ENCODE measurements at regions not wholly inside any gene's neighbourhood (a gene's known extent, or its start where the extent isn't known, plus 50 kb on each side); places are given as distances from the start of the nearest gene placed in this dataset.

GRCh38 chr9:118568704-118569103 is 800.5 kb downstream of the BRINP1 start (continued):
- TF ChIP-seq PRDM15 (CRISPR knock-in tag; IDR thresholded peaks at IDR 0.05) = no peak
- no peak for TF ChIP-seq MAX (CRISPR knock-in tag; IDR thresholded peaks at IDR 0.05)
- TF ChIP-seq, protein P1, sequence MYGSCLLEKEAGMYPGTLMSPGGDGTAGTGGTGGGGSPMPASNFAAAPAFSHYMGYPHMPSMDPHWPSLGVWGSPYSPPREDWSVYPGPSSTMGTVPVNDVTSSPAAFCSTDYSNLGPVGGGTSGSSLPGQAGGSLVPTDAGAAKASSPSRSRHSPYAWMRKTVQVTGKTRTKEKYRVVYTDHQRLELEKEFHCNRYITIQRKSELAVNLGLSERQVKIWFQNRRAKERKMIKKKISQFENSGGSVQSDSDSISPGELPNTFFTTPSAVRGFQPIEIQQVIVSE (CRISPR knock-in tag; IDR thresholded peaks at IDR 0.05; ENCODE audit: borderline replicate concordance) = no peak
- no peak for TF ChIP-seq SOX15 (CRISPR knock-in tag; IDR thresholded peaks at IDR 0.05)
- TF ChIP-seq, protein P2, sequence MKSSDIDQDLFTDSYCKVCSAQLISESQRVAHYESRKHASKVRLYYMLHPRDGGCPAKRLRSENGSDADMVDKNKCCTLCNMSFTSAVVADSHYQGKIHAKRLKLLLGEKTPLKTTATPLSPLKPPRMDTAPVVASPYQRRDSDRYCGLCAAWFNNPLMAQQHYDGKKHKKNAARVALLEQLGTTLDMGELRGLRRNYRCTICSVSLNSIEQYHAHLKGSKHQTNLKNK (CRISPR knock-in tag; IDR thresholded peaks at IDR 0.05) = no peak
- TF ChIP-seq, protein P3, sequence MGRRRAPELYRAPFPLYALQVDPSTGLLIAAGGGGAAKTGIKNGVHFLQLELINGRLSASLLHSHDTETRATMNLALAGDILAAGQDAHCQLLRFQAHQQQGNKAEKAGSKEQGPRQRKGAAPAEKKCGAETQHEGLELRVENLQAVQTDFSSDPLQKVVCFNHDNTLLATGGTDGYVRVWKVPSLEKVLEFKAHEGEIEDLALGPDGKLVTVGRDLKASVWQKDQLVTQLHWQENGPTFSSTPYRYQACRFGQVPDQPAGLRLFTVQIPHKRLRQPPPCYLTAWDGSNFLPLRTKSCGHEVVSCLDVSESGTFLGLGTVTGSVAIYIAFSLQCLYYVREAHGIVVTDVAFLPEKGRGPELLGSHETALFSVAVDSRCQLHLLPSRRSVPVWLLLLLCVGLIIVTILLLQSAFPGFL (CRISPR knock-in tag; IDR thresholded peaks at IDR 0.05; ENCODE audit: borderline replicate concordance) = no peak
- TF ChIP-seq ZNF317 (CRISPR knock-in tag; IDR thresholded peaks at IDR 0.05; ENCODE audit: borderline replicate concordance, low read depth) = no peak

DNA sequence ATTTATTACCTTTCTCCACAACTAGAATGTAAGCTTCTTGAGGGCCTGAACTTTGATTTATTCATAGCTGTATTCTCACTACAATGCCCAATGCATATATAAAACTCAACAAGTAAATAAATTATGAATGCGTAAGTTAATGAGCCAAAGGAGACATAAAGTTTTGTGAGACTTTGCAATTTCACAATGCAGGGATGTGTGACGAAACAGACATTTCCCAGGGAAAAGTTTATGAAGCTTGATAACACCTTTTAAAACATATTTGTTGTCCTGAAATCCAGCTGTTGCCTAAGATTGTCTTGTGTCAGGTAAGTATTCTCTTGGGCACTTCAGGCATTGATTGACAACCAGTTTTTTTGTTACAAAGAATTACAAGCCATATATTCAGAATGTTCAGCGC is 800.1 kb downstream of the BRINP1 start:
- H3K4me3 Mint-ChIP-seq = no peak overlapping the region
- DNase-seq (ENCODE audit: low spot score) = no peak
- no peaks in the 10 kb centered on the region for H3K9me3 Mint-ChIP-seq
- ChIA-PET POLR2A (no interaction called here), CTCF (no interaction called here)
- H3K27ac Mint-ChIP-seq = no peak overlapping the region
- no peaks in the 10 kb centered on the region for H3K36me3 Mint-ChIP-seq
- H3K27me3 Mint-ChIP-seq (ENCODE audit: low read depth) = no peaks in the 10 kb centered on the region
- ATAC-seq = no peak
- H3K4me1 Mint-ChIP-seq = peaks cover 6% of the 10 kb centered on the region
- TF ChIP-seq MXD4 (CRISPR knock-in tag; IDR thresholded peaks at IDR 0.05; ENCODE audit: borderline replicate concordance) (no peak), PRRX2 (CRISPR knock-in tag; IDR thresholded peaks at IDR 0.05) (no peak), TEAD1 (CRISPR knock-in tag; IDR thresholded peaks at IDR 0.05) (no peak), ESRRA (CRISPR knock-in tag; IDR thresholded peaks at IDR 0.05; ENCODE audit: borderline replicate concordance) (no peak), CTCF (IDR thresholded peaks at IDR 0.05) (no peak), NR1H2 (CRISPR knock-in tag; IDR thresholded peaks at IDR 0.05) (no peak), E2F1 (CRISPR knock-in tag; IDR thresholded peaks at IDR 0.05) (no peak), KAT7 (CRISPR knock-in tag; IDR thresholded peaks at IDR 0.05; ENCODE audit: borderline replicate concordance) (no peak), ETV6 (CRISPR knock-in tag; IDR thresholded peaks at IDR 0.05) (no peak), ZNF396 (CRISPR knock-in tag; IDR thresholded peaks at IDR 0.05; ENCODE audit: borderline replicate concordance) (no peak), CBFB (CRISPR knock-in tag; IDR thresholded peaks at IDR 0.05; ENCODE audit: low read depth) (no peak), CREM (CRISPR knock-in tag; IDR thresholded peaks at IDR 0.05) (no peak), TEAD4 (CRISPR knock-in tag; IDR thresholded peaks at IDR 0.05) (no peak), FOXK1 (CRISPR knock-in tag; IDR thresholded peaks at IDR 0.05) (no peak), ZNF232 (CRISPR knock-in tag; IDR thresholded peaks at IDR 0.05) (no peak), EMX1 (CRISPR knock-in tag; IDR thresholded peaks at IDR 0.05) (no peak)
- TF ChIP-seq, protein P1 (CRISPR knock-in tag; IDR thresholded peaks at IDR 0.05; ENCODE audit: borderline replicate concordance) = no peak
- TF ChIP-seq, protein P4, sequence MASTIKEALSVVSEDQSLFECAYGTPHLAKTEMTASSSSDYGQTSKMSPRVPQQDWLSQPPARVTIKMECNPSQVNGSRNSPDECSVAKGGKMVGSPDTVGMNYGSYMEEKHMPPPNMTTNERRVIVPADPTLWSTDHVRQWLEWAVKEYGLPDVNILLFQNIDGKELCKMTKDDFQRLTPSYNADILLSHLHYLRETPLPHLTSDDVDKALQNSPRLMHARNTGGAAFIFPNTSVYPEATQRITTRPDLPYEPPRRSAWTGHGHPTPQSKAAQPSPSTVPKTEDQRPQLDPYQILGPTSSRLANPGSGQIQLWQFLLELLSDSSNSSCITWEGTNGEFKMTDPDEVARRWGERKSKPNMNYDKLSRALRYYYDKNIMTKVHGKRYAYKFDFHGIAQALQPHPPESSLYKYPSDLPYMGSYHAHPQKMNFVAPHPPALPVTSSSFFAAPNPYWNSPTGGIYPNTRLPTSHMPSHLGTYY (CRISPR knock-in tag; IDR thresholded peaks at IDR 0.05) = no peak
- TF ChIP-seq, protein P5, sequence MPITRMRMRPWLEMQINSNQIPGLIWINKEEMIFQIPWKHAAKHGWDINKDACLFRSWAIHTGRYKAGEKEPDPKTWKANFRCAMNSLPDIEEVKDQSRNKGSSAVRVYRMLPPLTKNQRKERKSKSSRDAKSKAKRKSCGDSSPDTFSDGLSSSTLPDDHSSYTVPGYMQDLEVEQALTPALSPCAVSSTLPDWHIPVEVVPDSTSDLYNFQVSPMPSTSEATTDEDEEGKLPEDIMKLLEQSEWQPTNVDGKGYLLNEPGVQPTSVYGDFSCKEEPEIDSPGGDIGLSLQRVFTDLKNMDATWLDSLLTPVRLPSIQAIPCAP (CRISPR knock-in tag; IDR thresholded peaks at IDR 0.05) = no peak

Measured in WTC11 (cell line).